Mesothelial cell of epicardium (in vitro differentiated cells): ENCODE measurements at regions not wholly inside any gene's neighbourhood (a gene's known extent, or its start where the extent isn't known, plus 50 kb on each side); places are given as distances from the start of the nearest gene placed in this dataset.

Experiments
- DNase-seq, 2 experiments: peaks; one replicate each; pipeline ENCODE4 v3.0.0; 2021; ENCODE audit warnings: low spot score in 2 of 2; ENCODE audit not compliant: unreplicated experiment in 2 of 2
- H3K27ac Mint-ChIP-seq: 2 replicates; pipeline ENCODE4 v1.8.0; 2021; ENCODE audit warnings: mixed read lengths
- H3K27me3 Mint-ChIP-seq: 2 replicates; pipeline ENCODE4 v1.8.0; 2021; ENCODE audit warnings: low read depth, mixed read lengths
- H3K36me3 Mint-ChIP-seq: 2 replicates; pipeline ENCODE4 v1.8.0; 2021; ENCODE audit warnings: mixed read lengths
- H3K4me1 Mint-ChIP-seq: 2 replicates; pipeline ENCODE4 v1.8.0; 2021; ENCODE audit warnings: mixed read lengths
- H3K4me3 Mint-ChIP-seq: 2 replicates; pipeline ENCODE4 v1.8.0; 2021; ENCODE audit warnings: mild to moderate bottlenecking, moderate library complexity, mixed read lengths
- H3K9me3 Mint-ChIP-seq: 2 replicates; pipeline ENCODE4 v1.8.0; 2021; ENCODE audit warnings: mixed read lengths
- TF ChIP-seq, protein P1 (sequence below): fragments of 200-600 bp; sonication (generic); IDR thresholded peaks from one replicate; pipeline ENCODE4 v1.5.0; 2021; ENCODE audit warnings: antibody characterized with exemption; ENCODE audit not compliant: unreplicated experiment

- H3K27ac Mint-ChIP-seq: no peak overlapping the region
- no peak overlapping the region for H3K4me3 Mint-ChIP-seq
- TF ChIP-seq, protein P1, sequence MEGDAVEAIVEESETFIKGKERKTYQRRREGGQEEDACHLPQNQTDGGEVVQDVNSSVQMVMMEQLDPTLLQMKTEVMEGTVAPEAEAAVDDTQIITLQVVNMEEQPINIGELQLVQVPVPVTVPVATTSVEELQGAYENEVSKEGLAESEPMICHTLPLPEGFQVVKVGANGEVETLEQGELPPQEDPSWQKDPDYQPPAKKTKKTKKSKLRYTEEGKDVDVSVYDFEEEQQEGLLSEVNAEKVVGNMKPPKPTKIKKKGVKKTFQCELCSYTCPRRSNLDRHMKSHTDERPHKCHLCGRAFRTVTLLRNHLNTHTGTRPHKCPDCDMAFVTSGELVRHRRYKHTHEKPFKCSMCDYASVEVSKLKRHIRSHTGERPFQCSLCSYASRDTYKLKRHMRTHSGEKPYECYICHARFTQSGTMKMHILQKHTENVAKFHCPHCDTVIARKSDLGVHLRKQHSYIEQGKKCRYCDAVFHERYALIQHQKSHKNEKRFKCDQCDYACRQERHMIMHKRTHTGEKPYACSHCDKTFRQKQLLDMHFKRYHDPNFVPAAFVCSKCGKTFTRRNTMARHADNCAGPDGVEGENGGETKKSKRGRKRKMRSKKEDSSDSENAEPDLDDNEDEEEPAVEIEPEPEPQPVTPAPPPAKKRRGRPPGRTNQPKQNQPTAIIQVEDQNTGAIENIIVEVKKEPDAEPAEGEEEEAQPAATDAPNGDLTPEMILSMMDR: no peak
- peaks cover 3% of the 10 kb centered on the region for H3K27me3 Mint-ChIP-seq
- no peaks in the 10 kb centered on the region for H3K36me3 Mint-ChIP-seq
- DNase-seq: no peak
- no peaks in the 10 kb centered on the region for H3K9me3 Mint-ChIP-seq
- H3K4me1 Mint-ChIP-seq: peaks cover 19% of the 10 kb centered on the region
Observed at GRCh38 chr3:124297062-124297980, 305.4 kb upstream of the ROPN1 start.

DNA sequence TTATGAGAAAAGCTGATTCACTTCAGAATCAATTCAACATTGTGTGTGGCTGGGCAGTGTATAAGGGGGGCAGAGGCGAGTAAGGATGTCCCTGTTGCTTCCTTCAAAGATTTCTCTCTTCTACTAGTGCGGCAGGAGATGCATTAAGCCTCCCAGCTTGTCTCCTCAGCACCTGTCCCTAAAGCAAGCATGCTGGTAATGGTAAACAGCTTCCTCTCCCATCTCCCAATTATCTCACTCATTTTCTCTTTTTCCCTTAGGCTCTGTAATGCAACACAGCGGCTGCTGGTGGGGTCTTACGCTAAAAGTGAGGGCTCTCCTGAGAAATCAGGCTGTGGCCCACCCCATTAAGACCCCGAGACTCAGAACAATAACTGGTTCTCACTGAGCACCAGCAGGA, 306.4 kb upstream of the ROPN1 start:
- Mint-ChIP-seq H3K9me3 (no peaks in the 10 kb centered on the region), H3K4me1 (peaks cover 17% of the 10 kb centered on the region), H3K36me3 (no peaks in the 10 kb centered on the region), H3K27ac (no peak overlapping the region), H3K27me3 (peaks cover 3% of the 10 kb centered on the region), H3K4me3 (no peak overlapping the region)
- no peak for DNase-seq
- TF ChIP-seq, protein P1: no peak

DNA sequence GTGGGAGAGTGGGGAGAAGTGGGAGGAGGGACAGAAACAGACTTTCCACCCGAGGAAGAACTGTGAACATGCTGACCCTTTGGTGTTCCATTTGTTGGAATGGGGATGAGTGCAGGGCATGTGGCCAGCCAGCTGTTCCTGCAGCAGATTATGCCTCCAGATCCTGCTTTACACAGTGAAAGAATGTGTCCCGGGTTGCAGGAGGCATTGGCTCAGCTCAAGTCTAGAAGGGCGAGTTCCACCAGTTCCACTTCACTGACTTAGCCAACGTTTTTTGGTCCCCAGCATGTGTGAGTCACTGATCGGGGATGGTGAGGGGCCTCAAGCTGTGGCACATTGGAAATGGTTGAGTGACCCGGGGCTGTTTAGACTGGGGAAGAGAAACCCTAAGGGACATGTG, 307.0 kb upstream of the ROPN1 start:
- Mint-ChIP-seq H3K27me3 (no peaks in the 10 kb centered on the region), H3K4me1 (peaks cover 14% of the 10 kb centered on the region), H3K36me3 (no peaks in the 10 kb centered on the region), H3K4me3 (no peak overlapping the region), H3K27ac (no peak overlapping the region), H3K9me3 (no peaks in the 10 kb centered on the region)
- DNase-seq: no peak
- TF ChIP-seq, protein P1: no peak

DNA sequence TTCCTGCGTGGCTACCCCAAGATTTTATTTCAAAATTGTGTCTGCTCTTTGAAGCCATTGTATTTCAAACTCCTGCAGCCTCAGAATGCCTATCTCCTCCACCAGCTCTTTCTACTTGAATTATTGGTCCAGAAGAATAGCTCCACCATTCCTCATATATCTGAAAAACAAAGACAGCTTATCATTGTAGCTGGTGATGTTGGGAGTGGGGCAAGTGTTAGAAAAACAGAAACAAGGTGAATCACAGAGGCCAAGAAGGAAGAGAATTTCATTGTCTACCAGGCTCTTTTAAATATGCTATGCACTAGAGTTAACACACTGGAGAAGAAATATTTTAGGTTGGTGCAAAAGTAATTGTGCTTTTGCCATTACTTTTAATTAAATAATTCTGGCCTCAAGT, 307.9 kb upstream of the ROPN1 start:
- H3K27me3 Mint-ChIP-seq: no peaks in the 10 kb centered on the region
- H3K27ac Mint-ChIP-seq: no peak overlapping the region
- H3K36me3 Mint-ChIP-seq: no peaks in the 10 kb centered on the region
- H3K4me3 Mint-ChIP-seq: no peak overlapping the region
- no peaks in the 10 kb centered on the region for H3K9me3 Mint-ChIP-seq
- DNase-seq: no peak
- peaks cover 14% of the 10 kb centered on the region for H3K4me1 Mint-ChIP-seq
- TF ChIP-seq, protein P1: no peak

DNA sequence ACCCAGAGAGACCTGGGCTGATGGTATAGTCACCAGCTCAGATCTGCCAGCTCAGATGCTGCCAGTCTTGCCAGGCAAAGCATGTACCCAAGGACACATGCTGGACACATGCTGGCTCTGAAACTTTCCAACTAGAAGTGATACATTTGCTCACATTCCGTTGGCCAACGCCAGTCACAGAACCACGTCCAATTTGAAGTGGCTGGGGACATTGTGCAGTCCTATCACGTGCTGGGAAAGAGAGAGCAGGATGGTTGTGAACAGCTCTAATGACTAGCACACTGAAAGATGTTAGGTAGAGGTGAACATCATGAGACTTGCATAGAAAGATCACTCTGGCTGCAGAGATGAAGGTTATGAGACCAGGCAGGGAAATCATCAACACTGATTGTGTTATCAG, 308.5 kb upstream of the ROPN1 start:
- Mint-ChIP-seq H3K4me3 (no peak overlapping the region), H3K27me3 (no peaks in the 10 kb centered on the region), H3K9me3 (peaks cover 3% of the 10 kb centered on the region), H3K4me1 (peaks cover 14% of the 10 kb centered on the region), H3K36me3 (no peaks in the 10 kb centered on the region), H3K27ac (no peak overlapping the region)
- TF ChIP-seq, protein P1: no peak
- DNase-seq: no peak
